ENCODE measurements at regions not wholly inside any gene's neighbourhood (a gene's known extent, or its start where the extent isn't known, plus 50 kb on each side); places are given as distances from the start of the nearest gene placed in this dataset.

- no peak for DNase-seq
- no peak overlapping the region for H3K27ac Mint-ChIP-seq
- no peak overlapping the region for H2BK12ac ChIP-seq (ENCODE audit: insufficient read length, low read depth, low read length)
- H3K9ac ChIP-seq (ENCODE audit: extremely low read depth, insufficient read length, low read length), result no peak overlapping the region
- H4K20me1 ChIP-seq (ENCODE audit: control insufficient read depth, insufficient read depth, insufficient read length), result no peaks in the 10 kb centered on the region
- no peaks in the 10 kb centered on the region for H3K4me1 ChIP-seq (ENCODE audit: insufficient read depth, low read length)
- no peak overlapping the region for H2AFZ ChIP-seq (ENCODE audit: low read length)
- no CpG with 5 or more reads among the region's 1 CpG for WGBS (ENCODE audit: extremely low coverage, insufficient read length, low lambda C conversion rate)
- H2BK20ac ChIP-seq (ENCODE audit: low read depth, low read length, poor library complexity, severe bottlenecking), result no peak overlapping the region
- no peak overlapping the region for H3T11ph ChIP-seq (ENCODE audit: low read length)
- no peak overlapping the region for H3K4me3 Mint-ChIP-seq
- H3K9me3 Mint-ChIP-seq, result no peaks in the 10 kb centered on the region
- H3K23me2 ChIP-seq (ENCODE audit: insufficient read length, low read depth, low read length, poor library complexity, severe bottlenecking), result no peaks in the 10 kb centered on the region
- H2BK15ac ChIP-seq (ENCODE audit: low read depth, low read length), result no peak overlapping the region
- no peak overlapping the region for H3K4me2 ChIP-seq (ENCODE audit: insufficient read depth, insufficient read length, low read length)
- no peak overlapping the region for H3K14ac ChIP-seq (ENCODE audit: insufficient read depth, low read length)
- H4K5ac ChIP-seq (ENCODE audit: insufficient read length, low read depth, low read length), result no peak overlapping the region
- no peak overlapping the region for H2BK5ac ChIP-seq (ENCODE audit: insufficient read length, low read length)
- no peak overlapping the region for H3K18ac ChIP-seq (ENCODE audit: insufficient read length, low read depth, low read length)
- H3K4ac ChIP-seq (ENCODE audit: low read depth, low read length), result no peak overlapping the region
- H3K9me3 ChIP-seq (ENCODE audit: control insufficient read depth, low read depth, low read length), result no peaks in the 10 kb centered on the region
- H3K27me3 ChIP-seq (ENCODE audit: insufficient read depth, low read length), result no peaks in the 10 kb centered on the region
- TF ChIP-seq, protein P1, sequence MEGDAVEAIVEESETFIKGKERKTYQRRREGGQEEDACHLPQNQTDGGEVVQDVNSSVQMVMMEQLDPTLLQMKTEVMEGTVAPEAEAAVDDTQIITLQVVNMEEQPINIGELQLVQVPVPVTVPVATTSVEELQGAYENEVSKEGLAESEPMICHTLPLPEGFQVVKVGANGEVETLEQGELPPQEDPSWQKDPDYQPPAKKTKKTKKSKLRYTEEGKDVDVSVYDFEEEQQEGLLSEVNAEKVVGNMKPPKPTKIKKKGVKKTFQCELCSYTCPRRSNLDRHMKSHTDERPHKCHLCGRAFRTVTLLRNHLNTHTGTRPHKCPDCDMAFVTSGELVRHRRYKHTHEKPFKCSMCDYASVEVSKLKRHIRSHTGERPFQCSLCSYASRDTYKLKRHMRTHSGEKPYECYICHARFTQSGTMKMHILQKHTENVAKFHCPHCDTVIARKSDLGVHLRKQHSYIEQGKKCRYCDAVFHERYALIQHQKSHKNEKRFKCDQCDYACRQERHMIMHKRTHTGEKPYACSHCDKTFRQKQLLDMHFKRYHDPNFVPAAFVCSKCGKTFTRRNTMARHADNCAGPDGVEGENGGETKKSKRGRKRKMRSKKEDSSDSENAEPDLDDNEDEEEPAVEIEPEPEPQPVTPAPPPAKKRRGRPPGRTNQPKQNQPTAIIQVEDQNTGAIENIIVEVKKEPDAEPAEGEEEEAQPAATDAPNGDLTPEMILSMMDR (conservative IDR thresholded peaks at IDR 0.05), result no peak
- no peak overlapping the region for H3K56ac ChIP-seq (ENCODE audit: insufficient read length, low read depth, low read length)
- no peaks in the 10 kb centered on the region for H3K79me2 ChIP-seq (ENCODE audit: insufficient read depth, low read length)
- no peak overlapping the region for H3K23ac ChIP-seq (ENCODE audit: insufficient read length, low read depth, low read length)
- H3K27me3 Mint-ChIP-seq (ENCODE audit: low read depth), result no peaks in the 10 kb centered on the region
- H2BK120ac ChIP-seq (ENCODE audit: low read depth, low read length, poor library complexity, severe bottlenecking), result no peak overlapping the region
- no peaks in the 10 kb centered on the region for H3K36me3 Mint-ChIP-seq (ENCODE audit: insufficient read depth in 1 of 3, low read depth in 3 of 3)
- no peak overlapping the region for H4K8ac ChIP-seq (replicated peaks; ENCODE audit: insufficient read length, low read depth, low read length)
- no peak overlapping the region for H2AK5ac ChIP-seq (ENCODE audit: insufficient read length, low read length)
- no peaks in the 10 kb centered on the region for H3K79me1 ChIP-seq (ENCODE audit: insufficient read depth, low read depth, low read length, poor library complexity, severe bottlenecking)
- H3K27ac ChIP-seq (ENCODE audit: insufficient read length, low read depth, low read length), result no peak overlapping the region
- no peak overlapping the region for H4K91ac ChIP-seq (ENCODE audit: insufficient read length, low read depth, low read length)
- H3K4me1 Mint-ChIP-seq, result peaks cover 5 to 6% of the 10 kb centered on the region in 2 experiments
These were observed 510.4 kb downstream of the PCDH7 start for GRCh38 chr4:31230594-31230993.

All from H9 (cell line).